Prostate gland (tissue), 2 donors: ENCODE measurements at regions not wholly inside any gene's neighbourhood (a gene's known extent, or its start where the extent isn't known, plus 50 kb on each side); places are given as distances from the start of the nearest gene placed in this dataset.

ENCODE experiments used
- CTCF ChIP-seq, 4 experiments: fragments of 200-600 bp in 2 of 4; fragments of 450-650 bp in 2 of 4; sonication (generic) in 2 of 4; IDR thresholded peaks; 1 replicate in 3 of 4; 2 replicates in 1 of 4; pipeline ENCODE4 v1.5.1; 2016 to 2019; ENCODE audit warnings: antibody characterized with exemption in 4 of 4, mild to moderate bottlenecking in 2 of 4, moderate library complexity in 2 of 4
- POLR2A ChIP-seq: fragments of 450-650 bp; IDR thresholded peaks from one replicate; pipeline ENCODE4 v1.6.1; 2016; ENCODE audit warnings: antibody characterized with exemption, mild to moderate bottlenecking

DNA sequence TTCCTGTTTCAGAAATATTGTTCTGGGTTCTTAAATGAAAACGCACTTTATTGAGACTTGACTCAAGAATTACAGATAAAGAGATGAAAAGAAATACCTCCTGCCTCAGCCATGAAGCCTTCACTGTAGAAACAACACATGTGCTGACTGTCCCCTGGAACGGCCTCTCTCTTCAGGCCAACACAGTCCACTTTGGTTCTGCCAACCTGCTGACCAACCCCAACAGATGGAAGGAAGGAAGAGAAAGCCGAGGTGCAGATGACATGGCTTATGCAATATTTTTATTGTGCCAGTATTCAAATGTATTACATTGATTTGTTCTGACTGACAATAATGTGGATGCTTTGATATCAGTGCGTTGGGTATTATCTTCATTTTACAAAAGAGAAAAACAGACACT is 171.0 kb downstream of the CPEB2 start:
- TF ChIP-seq POLR2A (no peak), CTCF (IDR thresholded peaks at IDR 0.05) (no peak)
